Endothelial cell of umbilical vein (primary cell): ENCODE measurements at regions not wholly inside any gene's neighbourhood (a gene's known extent, or its start where the extent isn't known, plus 50 kb on each side); places are given as distances from the start of the nearest gene placed in this dataset.
"Not testable (repeated sequence)": the region's sequence is repeated elsewhere in the genome, so short reads cannot be mapped to it uniquely, and the experiment has no call there.

Experiments used
- BruUV-seq: library from RNA; stranded (reverse); fragments of 400-500 nt; replicated peaks from 2 replicates; lab custom pipeline; 2021; lab: Mats Ljungman, UMichigan
- CTCF ChIA-PET: fragments of 300-600, 350-600 bp; sonication (Branson Sonifier 250); formaldehyde crosslinking; loops from one replicate; lab custom pipeline; 2021; ENCODE audit warnings: antibody characterized with exemption, inconsistent platforms; lab: Charles Lee
- POLR2A ChIA-PET: fragments of 300-600, 350-600 bp; sonication (Branson Sonifier 250); formaldehyde crosslinking; loops from one replicate; lab custom pipeline; 2021; ENCODE audit warnings: antibody characterized with exemption, inconsistent platforms; lab: Charles Lee
- DNase-seq: peaks from one replicate; pipeline ENCODE4 v3.0.0-alpha.2; 2011; ENCODE audit warnings: low read depth, low spot score
- FAIRE-seq: peaks from 2 replicates; lab custom pipeline; 2011; peaks lifted over from hg19 to GRCh38; lab: Jason Lieb, UNC
- H2AFZ ChIP-seq: 2 replicates; pipeline ENCODE4 v1.6.0; 2012; ENCODE audit warnings: low read depth, low read length, control low read depth, inconsistent platforms
- H3K27ac ChIP-seq: 2 replicates; pipeline ENCODE4 v1.5.1; 2011; ENCODE audit warnings: low read depth, mild to moderate bottlenecking, control low read depth, low read length, moderate library complexity; ENCODE audit not compliant: insufficient read depth
- H3K27me3 ChIP-seq, 2 experiments: 2 replicates each; pipeline versions ENCODE4 v1.6.0 to v1.6.1; 2011; ENCODE audit warnings: low read length in 2 of 2, mixed read lengths in 1 of 2; ENCODE audit not compliant: control insufficient read depth in 2 of 2, insufficient read depth in 2 of 2
- H3K36me3 ChIP-seq, 2 experiments: 2 replicates in 1 of 2; 3 replicates in 1 of 2; pipeline ENCODE4 v1.5.1; 2011; ENCODE audit warnings: low read length in 2 of 2, mild to moderate bottlenecking in 1 of 2, moderate library complexity in 1 of 2; ENCODE audit not compliant: control insufficient read depth in 2 of 2, insufficient read depth in 2 of 2; ENCODE audit errors: extremely low read depth in 1 of 2
- H3K4me1 ChIP-seq: 3 replicates; pipeline ENCODE4 v1.5.1; 2011; ENCODE audit warnings: mild to moderate bottlenecking, low read length; ENCODE audit not compliant: control insufficient read depth, insufficient read depth; ENCODE audit errors: extremely low read depth
- H3K4me2 ChIP-seq: 2 replicates; pipeline ENCODE4 v1.6.1; 2011; ENCODE audit warnings: low read length, control low read depth, mixed read lengths; ENCODE audit not compliant: insufficient read depth
- H3K4me3 ChIP-seq, 3 experiments: fragments of 200-600 bp in 1 of 3; sonication (generic), shearing (Covaris generic) in 1 of 3; replicated peaks in 1 of 3; 2 replicates each; pipeline ENCODE4 v1.5.1; 2011 to 2016; ENCODE audit warnings: control low read depth in 3 of 3, low read length in 3 of 3, mild to moderate bottlenecking in 2 of 3, inconsistent platforms in 1 of 3, low read depth in 1 of 3, moderate library complexity in 1 of 3; ENCODE audit not compliant: insufficient read depth in 1 of 3
- H3K79me2 ChIP-seq: 2 replicates; pipeline ENCODE4 v1.6.0; 2012; ENCODE audit warnings: low read length, inconsistent platforms; ENCODE audit not compliant: control insufficient read depth, insufficient read depth
- H3K9ac ChIP-seq: replicated peaks from 2 replicates; pipeline ENCODE3; 2011; ENCODE audit warnings: low read length, control low read depth; ENCODE audit not compliant: insufficient read depth; ENCODE audit errors: extremely low read depth
- H3K9me1 ChIP-seq: replicated peaks from 3 replicates; pipeline ENCODE4 v1.6.0; 2011; ENCODE audit warnings: mild to moderate bottlenecking, low read length; ENCODE audit not compliant: control insufficient read depth, insufficient read depth; ENCODE audit errors: extremely low read depth
- H3K9me3 ChIP-seq: replicated peaks from 2 replicates; pipeline ENCODE4 v1.5.1; 2012; ENCODE audit warnings: low read length, inconsistent platforms; ENCODE audit not compliant: control insufficient read depth, insufficient read depth
- H4K20me1 ChIP-seq: replicated peaks from 2 replicates; pipeline ENCODE3; 2011; ENCODE audit warnings: mild to moderate bottlenecking, low read length; ENCODE audit not compliant: control insufficient read depth, insufficient read depth; ENCODE audit errors: extremely low read depth
- FOS ChIP-seq: IDR thresholded peaks from 2 replicates; pipeline ENCODE4 v1.6.1; 2011; ENCODE audit warnings: mild to moderate bottlenecking, low read length, moderate library complexity, borderline replicate concordance; ENCODE audit not compliant: insufficient read depth
- GATA2 ChIP-seq: IDR thresholded peaks from 2 replicates; pipeline ENCODE4 v1.7.0; 2011; ENCODE audit warnings: low read depth, mild to moderate bottlenecking, moderate library complexity, mixed read lengths, low read length; ENCODE audit not compliant: insufficient read length, insufficient read depth
- JUN ChIP-seq: IDR thresholded peaks from 2 replicates; pipeline ENCODE4 v1.6.1; 2011; ENCODE audit warnings: borderline replicate concordance, low read depth; ENCODE audit not compliant: insufficient read length, insufficient read depth
- MYC ChIP-seq: IDR thresholded peaks from one replicate; pipeline ENCODE4 v1.6.1; 2011; ENCODE audit warnings: mild to moderate bottlenecking, low read depth, low read length
- POLR2AphosphoS5 ChIP-seq: IDR thresholded peaks from 2 replicates; pipeline ENCODE4 v1.6.1; 2012; ENCODE audit warnings: low read depth, mild to moderate bottlenecking, control low read depth, low read length, moderate library complexity; ENCODE audit not compliant: insufficient read depth
- dilution Hi-C: fragments of 300-500 bp; cut with MboI; formaldehyde crosslinking; loops from one replicate; pipeline ENCODE4 v1.15.0; 2019; ENCODE audit warnings: low sequenced_read_pairs; ENCODE audit not compliant: extremely low pct_ligation_motif_present
- intact Hi-C: fragments of 100-400 bp; cut with micrococcal nuclease; formaldehyde crosslinking; loops from one replicate; pipeline ENCODE4 v1.10.0; 2022

GRCh38 chr9:82490019-82490499 is 501.5 kb downstream of the SPATA31D1 start:
- DNase-seq (no peak), FAIRE-seq (no peak)
- Histone ChIP-seq H2AFZ (no peak overlapping the region), H3K4me3 (no peak overlapping the region), H3K9ac (no peak overlapping the region), H3K79me2 (no peaks in the 10 kb centered on the region), H3K36me3 (no peaks in the 10 kb centered on the region), H3K4me1 (no peaks in the 10 kb centered on the region), H3K9me1 (no peaks in the 10 kb centered on the region), H3K9me3 (no peaks in the 10 kb centered on the region), H3K27me3 (no peaks in the 10 kb centered on the region), H4K20me1 (no peaks in the 10 kb centered on the region), H3K4me2 (no peak overlapping the region), H3K27ac (no peak overlapping the region)
- TF ChIP-seq JUN (no peak), FOS (no peak), GATA2 (no peak), MYC (no peak), POLR2AphosphoS5 (no peak)
- no TSS peak for BruUV-seq
- dilution Hi-C loops, result no loop called here
- ChIA-PET CTCF (no interaction called here), POLR2A (no interaction called here)
- intact Hi-C loops, result no loop called here

- H3K9ac ChIP-seq, H3K79me2 ChIP-seq, H3K36me3 ChIP-seq, H3K9me3 ChIP-seq, H3K9me1 ChIP-seq, H3K4me2 ChIP-seq, intact Hi-C loops, H2AFZ ChIP-seq, H3K27ac ChIP-seq, BruUV-seq, H3K4me3 ChIP-seq, DNase-seq, CTCF ChIA-PET, dilution Hi-C loops, FAIRE-seq, H4K20me1 ChIP-seq, H3K27me3 ChIP-seq, H3K4me1 ChIP-seq, POLR2A ChIA-PET: not testable (repeated sequence)
These were observed 502.2 kb downstream of the SPATA31D1 start for GRCh38 chr9:82490821-82491220.
